ENCODE measurements at regions not wholly inside any gene's neighbourhood (a gene's known extent, or its start where the extent isn't known, plus 50 kb on each side); places are given as distances from the start of the nearest gene placed in this dataset.

DNA sequence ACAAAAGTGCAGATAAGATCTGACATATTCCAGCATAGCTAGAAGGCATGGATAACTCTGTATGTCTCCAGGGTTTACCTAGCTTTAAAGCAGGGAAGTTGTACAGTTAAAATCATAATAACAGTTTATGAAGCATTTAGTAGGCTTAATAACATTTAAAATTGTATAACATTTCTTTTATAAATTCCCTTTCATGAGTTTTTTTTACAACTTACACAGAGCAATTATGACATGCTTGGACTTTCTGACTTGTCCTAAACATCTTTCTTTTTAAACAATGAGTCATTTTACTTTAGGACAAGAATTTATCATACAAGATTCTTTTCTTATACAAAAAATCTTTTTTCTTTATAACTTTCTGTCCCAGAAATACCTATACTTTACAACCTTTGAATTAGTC, 408.5 kb upstream of the NEGR1 start:
- H3K27ac Mint-ChIP-seq (ENCODE audit: unreplicated experiment), result no peak overlapping the region
- DNase-seq, result no peak
- no peaks in the 10 kb centered on the region for H3K27me3 Mint-ChIP-seq (ENCODE audit: unreplicated experiment)
- peaks cover 12% of the 10 kb centered on the region for H3K36me3 Mint-ChIP-seq (ENCODE audit: unreplicated experiment)
- peaks cover 13% of the 10 kb centered on the region for H3K9me3 Mint-ChIP-seq (ENCODE audit: unreplicated experiment)
- no peaks in the 10 kb centered on the region for H3K4me1 Mint-ChIP-seq (ENCODE audit: low read depth, unreplicated experiment)
- no peak overlapping the region for H3K4me3 Mint-ChIP-seq (ENCODE audit: unreplicated experiment)
- TF ChIP-seq, protein P1, sequence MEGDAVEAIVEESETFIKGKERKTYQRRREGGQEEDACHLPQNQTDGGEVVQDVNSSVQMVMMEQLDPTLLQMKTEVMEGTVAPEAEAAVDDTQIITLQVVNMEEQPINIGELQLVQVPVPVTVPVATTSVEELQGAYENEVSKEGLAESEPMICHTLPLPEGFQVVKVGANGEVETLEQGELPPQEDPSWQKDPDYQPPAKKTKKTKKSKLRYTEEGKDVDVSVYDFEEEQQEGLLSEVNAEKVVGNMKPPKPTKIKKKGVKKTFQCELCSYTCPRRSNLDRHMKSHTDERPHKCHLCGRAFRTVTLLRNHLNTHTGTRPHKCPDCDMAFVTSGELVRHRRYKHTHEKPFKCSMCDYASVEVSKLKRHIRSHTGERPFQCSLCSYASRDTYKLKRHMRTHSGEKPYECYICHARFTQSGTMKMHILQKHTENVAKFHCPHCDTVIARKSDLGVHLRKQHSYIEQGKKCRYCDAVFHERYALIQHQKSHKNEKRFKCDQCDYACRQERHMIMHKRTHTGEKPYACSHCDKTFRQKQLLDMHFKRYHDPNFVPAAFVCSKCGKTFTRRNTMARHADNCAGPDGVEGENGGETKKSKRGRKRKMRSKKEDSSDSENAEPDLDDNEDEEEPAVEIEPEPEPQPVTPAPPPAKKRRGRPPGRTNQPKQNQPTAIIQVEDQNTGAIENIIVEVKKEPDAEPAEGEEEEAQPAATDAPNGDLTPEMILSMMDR (IDR thresholded peaks at IDR 0.05; ENCODE audit: partially characterized antibody, unreplicated experiment), result no peak

DNA sequence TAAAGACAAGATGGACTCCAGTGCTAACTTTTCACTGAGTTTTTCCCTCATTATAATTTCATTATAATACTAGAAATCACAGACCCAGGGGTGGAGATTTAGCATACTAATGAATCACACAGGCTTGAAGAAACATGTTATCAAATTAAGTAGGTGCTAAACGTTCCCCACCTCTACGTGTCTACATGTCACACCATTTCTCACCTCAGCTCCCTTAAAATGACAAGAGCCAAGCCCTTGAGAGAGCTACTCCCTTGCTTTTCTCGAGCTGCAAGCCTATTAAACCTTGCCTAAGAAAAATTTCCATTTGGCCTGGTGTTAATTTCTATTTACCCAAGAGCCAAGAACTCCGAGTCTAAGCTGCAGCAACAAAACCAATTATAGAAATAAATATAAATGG, 396.3 kb upstream of the NEGR1 start:
- no peaks in the 10 kb centered on the region for H3K4me1 Mint-ChIP-seq (ENCODE audit: low read depth, unreplicated experiment)
- DNase-seq, result no peak
- H3K36me3 Mint-ChIP-seq (ENCODE audit: unreplicated experiment), result no peaks in the 10 kb centered on the region
- H3K27me3 Mint-ChIP-seq (ENCODE audit: unreplicated experiment), result no peaks in the 10 kb centered on the region
- H3K9me3 Mint-ChIP-seq (ENCODE audit: unreplicated experiment), result peaks cover 2% of the 10 kb centered on the region
- TF ChIP-seq, protein P1 (IDR thresholded peaks at IDR 0.05; ENCODE audit: partially characterized antibody, unreplicated experiment), result no peak
- no peak overlapping the region for H3K4me3 Mint-ChIP-seq (ENCODE audit: unreplicated experiment)
- no peak overlapping the region for H3K27ac Mint-ChIP-seq (ENCODE audit: unreplicated experiment)

DNA sequence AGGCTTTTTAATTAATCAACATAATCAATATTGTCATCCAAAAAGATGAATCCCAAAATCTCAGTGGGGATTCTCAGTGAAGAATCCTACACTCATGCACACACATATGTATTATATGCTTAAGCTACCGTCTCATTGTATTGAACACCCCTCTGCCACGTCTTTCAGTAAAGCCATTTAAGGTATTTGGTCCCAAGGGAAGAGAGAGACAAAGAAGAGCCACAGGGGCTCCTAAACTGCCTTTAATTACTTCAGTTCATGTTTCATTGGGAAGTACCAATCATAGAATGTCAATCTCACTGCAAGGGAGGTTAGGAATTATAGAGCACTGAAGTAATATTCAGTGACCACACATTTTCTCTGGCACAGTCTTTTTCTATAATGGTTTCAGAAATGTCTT, 388.6 kb upstream of the NEGR1 start:
- no peak overlapping the region for H3K4me3 Mint-ChIP-seq (ENCODE audit: unreplicated experiment)
- H3K27me3 Mint-ChIP-seq (ENCODE audit: unreplicated experiment), result no peaks in the 10 kb centered on the region
- H3K9me3 Mint-ChIP-seq (ENCODE audit: unreplicated experiment), result no peaks in the 10 kb centered on the region
- no peak overlapping the region for H3K27ac Mint-ChIP-seq (ENCODE audit: unreplicated experiment)
- H3K36me3 Mint-ChIP-seq (ENCODE audit: unreplicated experiment), result no peaks in the 10 kb centered on the region
- TF ChIP-seq, protein P1 (IDR thresholded peaks at IDR 0.05; ENCODE audit: partially characterized antibody, unreplicated experiment), result no peak
- no peak for DNase-seq
- H3K4me1 Mint-ChIP-seq (ENCODE audit: low read depth, unreplicated experiment), result peaks cover 3% of the 10 kb centered on the region

DNA sequence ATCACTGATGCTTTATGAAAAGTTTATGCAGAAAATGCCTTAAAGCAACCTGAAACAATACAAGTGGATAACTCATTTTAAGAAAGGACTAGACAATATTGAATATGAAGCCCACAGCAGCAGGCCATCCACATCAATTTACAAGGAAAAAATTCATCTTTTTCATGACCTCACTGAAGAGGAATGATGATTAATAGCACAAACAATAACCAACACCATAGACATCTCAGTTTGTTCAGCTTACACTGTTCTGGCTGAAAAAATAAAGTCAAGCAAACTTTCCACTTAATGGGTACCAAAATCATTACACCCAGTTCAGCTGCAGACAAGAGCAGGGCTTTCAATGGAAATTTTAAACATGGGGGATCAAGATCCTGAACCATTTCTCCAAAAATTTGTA, 380.6 kb upstream of the NEGR1 start:
- DNase-seq, result no peak
- Mint-ChIP-seq H3K4me1 (ENCODE audit: low read depth, unreplicated experiment) (no peaks in the 10 kb centered on the region), H3K27ac (ENCODE audit: unreplicated experiment) (no peak overlapping the region), H3K27me3 (ENCODE audit: unreplicated experiment) (no peaks in the 10 kb centered on the region), H3K36me3 (ENCODE audit: unreplicated experiment) (no peaks in the 10 kb centered on the region), H3K4me3 (ENCODE audit: unreplicated experiment) (no peak overlapping the region), H3K9me3 (ENCODE audit: unreplicated experiment) (no peaks in the 10 kb centered on the region)
- TF ChIP-seq, protein P1 (IDR thresholded peaks at IDR 0.05; ENCODE audit: partially characterized antibody, unreplicated experiment), result no peak

DNA sequence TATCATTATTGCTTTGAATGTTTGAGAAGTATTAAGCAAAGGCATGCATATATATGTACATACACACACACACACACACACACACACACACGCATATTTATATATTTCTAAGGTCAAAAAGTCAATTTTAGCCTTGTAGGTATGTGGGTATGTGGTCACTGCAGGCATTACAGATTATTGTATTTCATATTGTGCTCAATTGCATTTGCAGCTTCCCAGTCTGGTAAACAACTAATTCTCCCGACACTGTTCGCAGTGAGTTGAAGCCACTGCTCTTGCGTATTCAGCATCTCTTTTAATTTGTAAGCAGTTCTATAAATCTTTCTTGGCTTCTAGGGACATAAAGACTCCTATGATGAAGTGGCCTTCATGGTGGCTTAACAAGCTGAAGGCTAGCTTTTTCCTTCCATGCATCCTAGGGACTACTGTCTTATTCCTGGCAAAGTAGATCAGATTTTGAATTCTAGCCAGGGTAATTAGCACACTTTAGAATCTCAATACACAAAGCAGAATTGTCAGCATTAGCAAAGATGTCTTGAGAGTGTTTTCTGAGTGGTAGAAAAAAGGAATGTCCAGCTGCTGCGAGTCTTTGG, 368.6 kb upstream of the NEGR1 start:
- Mint-ChIP-seq H3K4me1 (ENCODE audit: low read depth, unreplicated experiment) (no peaks in the 10 kb centered on the region), H3K4me3 (ENCODE audit: unreplicated experiment) (no peak overlapping the region), H3K9me3 (ENCODE audit: unreplicated experiment) (no peaks in the 10 kb centered on the region), H3K27ac (ENCODE audit: unreplicated experiment) (no peak overlapping the region), H3K27me3 (ENCODE audit: unreplicated experiment) (no peaks in the 10 kb centered on the region), H3K36me3 (ENCODE audit: unreplicated experiment) (no peaks in the 10 kb centered on the region)
- TF ChIP-seq, protein P1 (IDR thresholded peaks at IDR 0.05; ENCODE audit: partially characterized antibody, unreplicated experiment), result no peak
- DNase-seq, result no peak

All from glutamatergic neuron (in vitro differentiated cells).